Erythroblast (primary cell): ENCODE measurements at regions not wholly inside any gene's neighbourhood (a gene's known extent, or its start where the extent isn't known, plus 50 kb on each side); places are given as distances from the start of the nearest gene placed in this dataset.

Experiments
- GATA1 ChIP-seq: IDR thresholded peaks from 2 replicates; pipeline ENCODE4 v1.6.1; 2011; ENCODE audit warnings: low read depth, mild to moderate bottlenecking, control low read depth, low read length, moderate library complexity
- POLR2A ChIP-seq: IDR thresholded peaks from 2 replicates; pipeline ENCODE4 v1.6.1; 2011; ENCODE audit warnings: mild to moderate bottlenecking, low read length

DNA sequence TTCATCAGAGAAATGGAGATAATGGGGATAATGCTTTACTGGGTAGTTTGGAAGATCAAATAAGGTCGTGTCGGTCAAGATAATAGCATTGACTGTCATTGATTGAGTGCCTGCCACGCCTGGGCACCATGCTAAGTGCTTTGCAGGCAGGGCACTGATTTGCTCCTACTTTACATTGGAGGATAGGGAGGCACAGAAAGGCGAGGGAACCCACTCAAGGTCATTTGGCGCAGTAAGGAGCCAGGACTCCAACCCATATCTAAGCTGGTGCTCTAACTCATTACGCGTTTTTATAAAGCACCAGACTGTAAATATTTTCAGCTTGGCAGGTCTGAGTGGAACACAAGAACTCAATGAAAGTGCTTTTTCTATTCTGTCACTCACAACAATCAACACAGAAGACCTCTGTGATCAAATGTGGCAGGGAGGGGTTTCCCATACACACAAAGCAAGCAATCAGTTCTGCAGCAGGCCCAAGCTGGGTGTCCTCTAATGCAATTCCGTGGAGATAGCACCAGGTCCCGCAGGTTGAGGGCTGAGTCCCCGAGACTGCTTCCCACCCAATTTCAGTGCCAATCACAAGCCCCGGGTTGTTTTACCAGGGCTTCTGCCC lies 373.6 kb downstream of the CDH26 start:
- no peak for TF ChIP-seq POLR2A
- no peak for TF ChIP-seq GATA1
